ES-I3 (cell line): ENCODE measurements at regions not wholly inside any gene's neighbourhood (a gene's known extent, or its start where the extent isn't known, plus 50 kb on each side); places are given as distances from the start of the nearest gene placed in this dataset.

Experiments
- H3K36me3 ChIP-seq: 2 replicates; pipeline ENCODE4 v1.6.1; 2013; ENCODE audit warnings: mild to moderate bottlenecking, low read length, control low read depth, moderate library complexity; ENCODE audit not compliant: insufficient read depth
- H3K4me1 ChIP-seq: 2 replicates; pipeline ENCODE4 v1.6.1; 2013; ENCODE audit warnings: mild to moderate bottlenecking, control low read depth, low read length; ENCODE audit not compliant: insufficient read depth
- H3K9ac ChIP-seq: 2 replicates; pipeline ENCODE4 v1.6.1; 2013; ENCODE audit warnings: low read depth, mild to moderate bottlenecking, low read length, moderate library complexity
- H3K9me3 ChIP-seq: 2 replicates; pipeline ENCODE4 v1.6.1; 2013; ENCODE audit warnings: mild to moderate bottlenecking, low read length, moderate library complexity; ENCODE audit not compliant: control insufficient read depth, insufficient read depth

DNA sequence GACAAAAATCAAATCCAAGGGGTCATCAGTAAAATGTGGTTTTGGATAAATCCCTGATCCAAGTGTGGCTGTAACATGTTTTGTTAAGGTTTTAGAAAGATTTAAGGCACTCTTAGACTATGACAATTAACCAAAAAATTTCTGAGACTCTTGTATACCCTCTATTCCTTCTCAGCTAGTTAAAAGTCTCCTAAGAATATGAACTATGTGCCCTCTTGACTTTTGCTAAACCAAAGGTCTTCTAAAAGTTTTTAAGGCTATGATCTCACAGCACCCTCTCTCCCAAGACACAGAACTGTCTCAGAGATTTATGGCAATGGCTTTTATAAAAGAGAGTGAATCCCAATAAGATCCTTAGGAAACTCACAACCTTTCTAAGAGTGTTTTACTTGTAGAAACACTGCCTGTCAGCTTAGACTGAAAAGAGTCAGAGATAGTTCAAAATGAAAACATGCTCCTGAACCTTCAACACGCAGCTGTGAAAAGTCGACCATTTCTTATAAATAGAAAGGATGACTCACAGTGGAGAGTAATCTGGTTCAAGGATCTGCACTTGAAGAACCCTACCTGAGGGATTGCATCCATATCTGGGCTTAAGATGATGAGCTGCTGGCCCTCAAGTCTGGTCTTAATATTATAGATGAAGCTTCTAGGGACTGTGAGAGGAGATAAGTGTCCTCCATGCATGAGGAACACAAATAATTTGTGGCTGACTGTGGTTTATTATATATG is 388.4 kb upstream of the GJE1 start:
- no peak overlapping the region for H3K9ac ChIP-seq
- no peaks in the 10 kb centered on the region for H3K36me3 ChIP-seq
- H3K9me3 ChIP-seq = no peaks in the 10 kb centered on the region
- H3K4me1 ChIP-seq = no peaks in the 10 kb centered on the region

DNA sequence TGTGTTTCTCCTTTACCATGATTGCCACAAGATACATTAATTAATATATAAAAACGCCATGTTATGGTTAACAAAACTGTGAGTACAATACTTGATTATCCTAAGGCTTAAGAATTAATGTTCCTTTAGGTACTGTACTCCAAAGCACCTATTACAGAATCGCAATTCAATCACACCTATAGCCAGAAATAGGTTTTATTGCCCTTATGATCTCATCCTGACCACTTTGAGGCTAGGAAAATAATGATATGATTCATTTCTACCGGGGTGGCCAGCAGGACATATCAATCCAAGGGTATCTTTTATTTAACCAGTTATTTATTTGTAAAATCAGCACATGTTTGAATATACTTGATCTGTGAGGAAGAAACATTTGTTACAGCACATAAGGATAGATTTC is 396.6 kb upstream of the GJE1 start:
- Histone ChIP-seq H3K4me1 (no peaks in the 10 kb centered on the region), H3K9me3 (no peaks in the 10 kb centered on the region), H3K36me3 (no peaks in the 10 kb centered on the region), H3K9ac (no peak overlapping the region)

DNA sequence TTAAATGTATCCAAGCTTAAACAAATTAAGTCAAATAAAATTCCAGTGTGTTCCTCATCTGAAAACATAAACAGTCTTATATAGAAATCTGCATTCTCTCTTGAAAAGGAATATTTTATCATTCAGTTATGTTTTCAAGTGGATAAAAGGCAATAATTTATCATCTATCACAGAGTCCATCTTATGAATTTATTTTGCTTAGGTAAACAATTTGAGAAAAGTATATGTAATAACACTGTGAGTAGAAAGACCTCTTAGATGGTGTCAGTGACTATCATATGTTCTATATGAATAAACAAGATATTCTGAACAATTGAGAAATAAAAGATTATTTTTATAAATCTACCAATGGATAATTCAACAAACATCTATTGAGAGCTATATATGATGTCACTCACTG is 397.6 kb upstream of the GJE1 start:
- Histone ChIP-seq H3K36me3 (no peaks in the 10 kb centered on the region), H3K9me3 (no peaks in the 10 kb centered on the region), H3K9ac (no peak overlapping the region), H3K4me1 (no peaks in the 10 kb centered on the region)

DNA sequence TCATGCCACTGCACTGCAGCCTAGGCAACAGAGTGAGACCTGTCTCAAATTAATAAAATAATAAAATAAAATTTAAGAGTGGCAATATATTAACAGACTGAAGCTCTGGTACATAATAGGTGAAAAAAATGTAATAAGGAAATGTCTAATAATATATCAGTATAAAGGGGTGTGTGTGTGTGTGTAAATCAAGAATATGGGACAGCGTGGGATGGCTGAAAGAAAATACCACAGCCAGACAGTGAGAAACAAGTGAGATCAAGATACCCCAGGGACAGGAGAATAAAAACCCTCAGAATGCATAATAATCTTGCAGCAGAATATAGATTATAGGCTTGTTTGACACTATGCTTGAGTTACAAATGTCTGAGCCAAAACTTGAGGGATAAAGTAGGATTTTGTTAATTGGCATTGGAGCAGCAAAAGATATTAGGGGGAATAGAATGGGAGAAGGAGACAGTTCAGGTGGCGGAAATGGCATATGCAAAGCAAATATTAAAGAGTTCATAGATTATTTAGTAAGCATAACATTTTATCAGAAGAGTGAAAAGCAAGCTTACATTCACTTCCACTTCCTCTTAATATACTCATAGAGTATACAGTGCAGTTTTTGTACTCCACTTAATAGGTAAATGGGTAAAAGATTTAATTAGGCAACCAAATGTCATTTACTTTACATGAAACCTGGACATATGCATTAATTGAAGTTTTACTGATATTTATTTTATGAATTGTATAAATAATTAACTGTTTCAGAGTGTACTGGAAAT is 398.5 kb upstream of the GJE1 start:
- no peaks in the 10 kb centered on the region for H3K36me3 ChIP-seq
- H3K9ac ChIP-seq = no peak overlapping the region
- no peaks in the 10 kb centered on the region for H3K4me1 ChIP-seq
- no peaks in the 10 kb centered on the region for H3K9me3 ChIP-seq

DNA sequence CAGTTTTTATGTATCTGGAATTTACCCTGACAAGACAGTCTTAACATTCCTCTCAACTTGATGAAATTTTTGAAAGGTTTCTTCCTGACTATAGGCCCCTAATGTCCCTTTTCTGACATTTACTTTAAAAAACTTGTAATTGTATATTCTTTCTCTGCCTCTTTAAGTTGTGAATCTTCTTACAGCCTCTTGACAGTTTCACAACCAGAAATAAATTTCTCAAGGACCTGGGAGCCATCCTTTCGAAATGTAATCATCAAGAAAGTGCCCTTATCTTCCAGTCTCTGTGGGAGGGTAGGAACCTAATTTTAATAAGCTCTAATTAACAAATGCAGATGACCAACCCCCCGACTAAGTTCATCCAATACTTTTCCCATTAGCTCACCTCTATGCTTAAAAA is 403.6 kb upstream of the GJE1 start:
- H3K9me3 ChIP-seq = no peaks in the 10 kb centered on the region
- H3K9ac ChIP-seq = no peak overlapping the region
- peaks cover 16% of the 10 kb centered on the region; the same call in 1 of the 2 replicates for H3K4me1 ChIP-seq
- no peaks in the 10 kb centered on the region for H3K36me3 ChIP-seq

DNA sequence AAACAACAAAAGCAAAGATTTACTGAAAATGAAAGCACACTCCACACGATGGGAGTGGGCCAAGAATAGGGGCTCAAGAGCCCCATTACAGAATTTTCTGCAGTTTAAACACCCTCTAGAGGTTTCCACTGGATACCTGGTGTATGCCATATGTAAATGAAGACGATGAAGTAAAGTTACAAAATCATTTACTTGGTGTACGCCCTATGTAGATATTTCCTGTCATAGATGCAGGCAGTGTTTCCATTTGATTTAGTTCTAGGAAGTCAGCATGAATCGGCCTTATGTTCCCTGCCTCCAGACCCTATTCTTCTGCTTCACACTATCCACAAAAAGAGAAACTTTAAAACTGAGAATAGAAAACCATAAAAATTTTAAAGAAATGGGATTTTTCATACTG is 404.4 kb upstream of the GJE1 start:
- H3K36me3 ChIP-seq = no peaks in the 10 kb centered on the region
- H3K9ac ChIP-seq = no peak overlapping the region
- H3K9me3 ChIP-seq = no peaks in the 10 kb centered on the region
- H3K4me1 ChIP-seq = peaks cover 16% of the 10 kb centered on the region; the same call in 1 of the 2 replicates

DNA sequence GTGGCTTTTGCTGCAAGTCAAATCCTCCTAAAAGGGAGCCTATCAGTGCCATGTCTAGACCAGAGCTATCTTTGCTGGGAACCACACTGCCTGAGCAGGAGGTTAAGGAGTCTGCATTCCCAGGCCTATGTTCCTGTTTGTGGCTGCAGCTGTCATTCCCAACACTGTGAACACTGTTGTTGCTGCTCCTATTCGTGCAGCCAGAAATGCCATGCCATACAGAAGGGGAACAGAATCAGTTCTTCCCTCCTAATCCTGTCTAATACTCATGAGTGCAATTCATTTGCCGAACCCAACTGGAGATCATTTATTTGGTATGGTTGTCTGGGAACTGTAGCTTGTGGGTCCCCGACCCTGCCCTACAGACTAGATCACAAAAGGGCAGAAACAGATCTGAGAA is 406.5 kb upstream of the GJE1 start:
- Histone ChIP-seq H3K36me3 (no peaks in the 10 kb centered on the region), H3K4me1 (peaks cover 16% of the 10 kb centered on the region; the same call in 1 of the 2 replicates), H3K9ac (no peak overlapping the region), H3K9me3 (no peaks in the 10 kb centered on the region)

DNA sequence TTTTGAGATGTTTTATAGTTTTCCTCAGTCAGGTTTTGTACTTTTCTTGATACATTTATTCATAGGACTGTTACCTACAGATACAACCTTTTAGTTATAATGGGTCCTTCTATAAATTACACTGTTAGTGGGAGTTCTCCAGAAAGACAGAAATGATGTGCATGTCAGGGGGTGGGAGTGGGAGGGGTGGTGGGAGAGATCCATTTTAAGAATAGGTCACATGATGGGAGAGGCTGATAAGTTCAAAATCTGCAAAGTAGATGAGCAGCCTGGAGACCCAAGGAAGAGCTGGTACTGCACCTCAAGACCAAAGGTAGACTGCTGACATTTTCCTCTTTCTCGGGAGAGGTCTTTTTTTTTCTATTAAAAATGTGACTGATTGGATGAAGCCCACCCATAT is 408.0 kb upstream of the GJE1 start:
- Histone ChIP-seq H3K9ac (no peak overlapping the region), H3K4me1 (peaks cover 16% of the 10 kb centered on the region; the same call in 1 of the 2 replicates), H3K36me3 (no peaks in the 10 kb centered on the region), H3K9me3 (no peaks in the 10 kb centered on the region)

DNA sequence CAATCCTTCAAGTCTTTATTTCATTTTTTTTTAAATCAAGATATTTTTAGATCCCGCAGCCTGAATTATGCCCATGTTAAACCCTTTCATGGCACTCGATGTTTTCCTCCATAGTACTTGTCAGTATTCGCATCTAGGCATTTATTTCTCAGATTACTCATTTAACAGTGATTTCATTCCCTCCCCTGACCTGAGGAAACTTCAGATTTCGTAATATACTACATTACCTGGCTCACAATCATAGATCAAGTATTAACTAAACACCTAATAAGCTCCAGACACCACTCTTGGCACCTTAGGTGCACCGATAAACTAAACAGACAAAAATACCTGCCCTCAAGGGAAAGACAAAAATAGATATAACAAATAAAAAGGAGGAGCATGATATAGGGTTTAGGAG is 413.2 kb upstream of the GJE1 start:
- Histone ChIP-seq H3K4me1 (no peaks in the 10 kb centered on the region), H3K9ac (no peak overlapping the region), H3K9me3 (no peaks in the 10 kb centered on the region), H3K36me3 (no peaks in the 10 kb centered on the region)

DNA sequence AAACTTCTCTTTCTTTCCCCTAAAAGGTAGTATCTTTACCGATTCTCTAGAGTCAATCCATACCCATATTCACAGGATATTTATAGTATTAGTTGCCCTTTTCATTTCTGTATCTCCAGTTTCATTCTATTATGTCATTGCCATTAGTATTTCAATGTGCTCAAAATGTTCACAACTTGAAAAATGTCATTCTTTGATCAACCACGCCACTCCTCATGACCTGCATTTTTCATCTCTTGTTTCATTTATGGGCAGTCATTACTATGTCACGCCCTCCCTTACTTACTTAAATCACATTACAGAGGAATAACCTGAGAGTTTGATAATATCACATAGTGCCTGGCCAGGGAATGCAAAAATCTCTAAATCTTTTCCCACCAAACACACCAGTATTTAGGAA is 427.3 kb upstream of the GJE1 start:
- no peaks in the 10 kb centered on the region for H3K4me1 ChIP-seq
- H3K9ac ChIP-seq = no peak overlapping the region
- no peaks in the 10 kb centered on the region for H3K36me3 ChIP-seq
- H3K9me3 ChIP-seq = no peaks in the 10 kb centered on the region

DNA sequence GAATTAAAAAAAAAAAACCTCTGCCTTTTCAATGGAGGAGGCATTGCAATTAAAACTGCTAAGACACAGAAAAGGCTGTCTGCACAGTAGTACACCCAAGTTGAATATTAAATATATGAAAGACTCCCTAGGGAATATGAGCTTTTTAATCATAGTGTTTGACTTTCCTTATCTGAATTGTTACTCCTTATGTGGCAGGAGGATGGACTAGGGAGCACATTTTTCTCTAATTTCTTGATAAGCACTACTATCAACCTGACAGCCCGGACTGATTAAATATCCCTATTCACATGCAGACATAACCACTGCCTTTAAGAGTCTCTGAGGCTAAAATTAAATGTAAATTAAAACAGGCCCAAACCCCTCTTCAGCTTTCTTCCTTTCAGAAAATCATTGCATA is 428.6 kb upstream of the GJE1 start:
- no peaks in the 10 kb centered on the region for H3K36me3 ChIP-seq
- H3K9ac ChIP-seq = no peak overlapping the region
- H3K9me3 ChIP-seq = no peaks in the 10 kb centered on the region
- no peaks in the 10 kb centered on the region for H3K4me1 ChIP-seq

DNA sequence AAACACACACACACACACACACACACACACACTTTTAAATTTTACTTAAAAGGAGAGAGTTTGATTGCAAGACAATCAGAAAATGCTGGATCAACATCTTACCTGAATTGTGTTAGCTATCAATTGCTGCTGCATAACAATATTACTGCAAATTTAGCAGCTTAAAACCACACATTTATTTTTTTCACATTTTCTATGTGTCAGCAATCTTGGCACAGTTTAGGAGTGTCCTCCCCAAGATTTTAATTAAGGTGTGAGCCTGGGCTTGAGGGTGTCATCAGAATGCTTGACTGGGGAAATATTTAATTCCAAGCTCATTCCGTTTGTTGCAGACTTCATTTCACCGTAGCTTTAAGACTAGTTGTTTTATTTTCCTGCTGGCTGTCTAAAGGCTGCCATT is 431.0 kb upstream of the GJE1 start:
- Histone ChIP-seq H3K9me3 (no peaks in the 10 kb centered on the region), H3K4me1 (no peaks in the 10 kb centered on the region), H3K36me3 (no peaks in the 10 kb centered on the region), H3K9ac (no peak overlapping the region)

DNA sequence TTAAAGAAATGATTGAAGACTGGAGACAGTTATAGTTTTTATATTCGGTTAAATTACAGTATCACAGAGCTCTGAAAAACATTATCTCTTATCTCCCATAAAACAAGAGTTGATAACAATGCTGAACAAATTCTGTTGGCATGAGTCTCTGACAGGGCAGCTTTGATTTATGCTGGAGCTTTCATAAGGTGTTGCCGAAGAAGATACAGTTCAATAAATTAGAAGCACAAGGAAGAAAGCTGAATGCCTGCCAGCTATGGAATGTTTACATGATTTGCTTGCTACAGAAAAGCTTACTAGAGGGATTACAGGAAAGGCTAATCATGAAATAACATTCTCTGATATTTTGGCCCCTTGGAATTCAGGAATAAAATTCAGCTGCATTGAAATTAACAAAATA is 431.9 kb upstream of the GJE1 start:
- Histone ChIP-seq H3K9me3 (no peaks in the 10 kb centered on the region), H3K36me3 (no peaks in the 10 kb centered on the region), H3K9ac (no peak overlapping the region), H3K4me1 (no peaks in the 10 kb centered on the region)

DNA sequence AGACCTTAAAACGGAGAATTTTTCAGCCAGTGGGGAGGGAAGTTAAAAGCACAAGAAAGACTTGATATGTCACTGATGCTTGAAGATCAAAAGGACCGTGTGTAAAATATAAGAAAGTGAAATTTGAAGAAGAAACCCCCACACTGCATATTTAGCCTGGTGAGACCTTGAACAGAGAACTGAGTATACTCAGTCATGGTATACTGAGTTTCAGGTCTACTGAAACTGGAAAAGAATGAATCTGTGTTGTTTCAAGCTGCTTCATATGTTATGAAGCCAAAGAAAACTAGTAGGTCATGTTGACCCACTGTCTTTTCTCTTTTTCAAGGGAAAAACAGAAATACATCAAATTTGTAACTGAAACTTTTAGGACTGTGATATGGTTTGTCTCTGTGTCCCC is 443.8 kb upstream of the GJE1 start:
- no peaks in the 10 kb centered on the region for H3K36me3 ChIP-seq
- H3K4me1 ChIP-seq = no peaks in the 10 kb centered on the region
- no peaks in the 10 kb centered on the region for H3K9me3 ChIP-seq
- H3K9ac ChIP-seq = no peak overlapping the region

DNA sequence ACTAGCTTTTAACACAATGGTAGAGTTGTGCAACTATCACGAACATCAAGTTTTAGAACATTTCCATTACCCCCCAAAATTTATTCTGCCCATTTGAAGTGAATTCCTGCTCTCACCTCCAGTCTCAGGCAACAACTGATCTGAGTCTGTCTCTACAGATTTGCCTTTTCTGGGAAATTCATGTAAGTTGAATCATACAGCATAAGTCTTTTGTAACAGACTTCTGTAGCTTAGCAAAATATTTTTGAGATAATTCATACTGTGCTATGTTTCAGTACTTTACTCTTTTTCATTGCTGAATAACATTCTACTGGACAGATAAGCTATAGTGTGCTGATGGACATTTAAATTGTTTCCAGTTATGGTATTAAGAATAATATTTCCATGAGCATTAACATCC is 447.3 kb upstream of the GJE1 start:
- H3K36me3 ChIP-seq = no peaks in the 10 kb centered on the region
- no peaks in the 10 kb centered on the region for H3K9me3 ChIP-seq
- no peak overlapping the region for H3K9ac ChIP-seq
- H3K4me1 ChIP-seq = no peaks in the 10 kb centered on the region
